ENCODE measurements at regions not wholly inside any gene's neighbourhood (a gene's known extent, or its start where the extent isn't known, plus 50 kb on each side); places are given as distances from the start of the nearest gene placed in this dataset.
"Not testable (repeated sequence)": the region's sequence is repeated elsewhere in the genome, so short reads cannot be mapped to it uniquely, and the experiment has no call there.

DNA sequence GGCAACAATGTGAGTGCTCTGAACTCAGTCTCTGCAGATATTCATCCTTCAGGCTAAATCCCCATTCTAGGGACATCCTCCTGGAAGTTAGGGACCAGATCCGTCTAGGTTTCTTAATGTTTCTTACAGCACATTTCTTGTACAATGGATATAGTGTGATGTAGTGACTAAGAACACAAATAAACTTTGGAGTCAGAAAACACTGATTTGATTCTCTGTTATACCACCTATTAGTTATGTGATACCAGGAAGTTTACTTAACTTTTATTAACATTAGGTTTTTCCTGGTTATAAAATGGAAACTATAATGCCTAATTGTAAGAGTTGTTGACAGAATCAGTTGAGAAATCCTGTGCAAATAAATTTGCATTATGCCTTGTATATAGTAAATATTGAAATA lies 57.6 kb upstream of the KCNQ5 start:
- Histone ChIP-seq H3K4me3 (no peak overlapping the region), H3K9me3 (replicated peaks in 1 of 3) (no peaks in the 10 kb centered on the region), H3K27me3 (no peaks in the 10 kb centered on the region), H3K4me1 (replicated peaks in 1 of 2) (no peaks in the 10 kb centered on the region), H3K36me3 (replicated peaks in 1 of 2) (no peaks in the 10 kb centered on the region), H3K27ac (no peak overlapping the region)
- WGBS, 4 donors: 51 to 77% (median 53%) methylated on average over 1 of the region's 1 CpG
- intact Hi-C loops (cut with DNase I): no loop called here
- no peak for DNase-seq
- TF ChIP-seq POLR2A (IDR thresholded peaks at IDR 0.05) (no peak), CTCF (IDR thresholded peaks at IDR 0.05) (no peak)

DNA sequence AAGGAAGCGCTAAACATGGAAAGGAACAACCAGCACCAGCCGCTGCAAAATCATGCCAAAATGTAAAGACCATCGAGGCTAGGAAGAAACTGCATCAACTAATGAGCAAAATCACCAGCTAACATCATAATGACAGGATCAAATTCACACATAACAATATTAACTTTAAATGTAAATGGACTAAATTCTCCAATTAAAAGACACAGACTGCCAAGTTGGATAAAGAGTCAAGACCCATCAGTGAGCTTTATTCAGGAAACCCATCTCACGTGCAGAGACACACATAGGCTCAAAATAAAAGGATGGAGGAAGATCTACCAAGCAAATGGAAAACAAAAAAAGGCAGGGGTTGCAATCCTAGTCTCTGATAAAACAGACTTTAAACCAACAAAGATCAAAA lies 49.9 kb upstream of the KCNQ5 start:
- H3K27ac ChIP-seq; DNase-seq; H3K9me3 ChIP-seq (replicated peaks in 1 of 3); intact Hi-C loops (cut with DNase I); H3K4me3 ChIP-seq; H3K36me3 ChIP-seq (replicated peaks in 1 of 2); H3K27me3 ChIP-seq; H3K4me1 ChIP-seq (replicated peaks in 1 of 2): not testable (repeated sequence)
- WGBS, 4 donors: 81 to 88% (median 84%) methylated on average over 1 to 4 of the region's 4 CpGs
